ENCODE measurements at regions not wholly inside any gene's neighbourhood (a gene's known extent, or its start where the extent isn't known, plus 50 kb on each side); places are given as distances from the start of the nearest gene placed in this dataset.

DNA sequence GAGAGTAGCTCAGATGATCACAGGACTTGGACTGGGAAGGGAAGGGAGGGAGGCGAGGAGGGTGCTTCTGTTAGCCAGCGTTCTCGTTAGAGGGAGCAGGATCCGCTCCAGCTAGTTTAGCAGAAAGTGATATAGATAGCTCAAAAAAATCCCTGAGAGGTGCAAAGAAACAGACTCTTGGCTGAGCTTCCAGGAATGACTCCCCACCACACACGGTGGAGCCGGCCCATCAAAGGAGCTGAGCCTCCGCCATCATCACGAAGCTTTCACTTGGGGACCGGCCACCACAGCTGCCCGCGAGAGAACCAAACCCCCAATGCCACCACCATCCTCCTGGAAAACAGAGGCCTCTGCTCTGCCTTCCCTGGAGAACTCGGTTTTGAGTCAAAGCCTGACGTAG, 124.6 kb upstream of the BCL2L14 start:
- CTCF ChIA-PET = no interaction called here
- no peak for TF ChIP-seq CTCF (IDR thresholded peaks at IDR 0.05; ENCODE audit: low read depth, low read length)
- no peak overlapping the region for H3K4me3 ChIP-seq (ENCODE audit: low read depth, low read length)
- no peak overlapping the region for H3K27ac ChIP-seq (ENCODE audit: low read depth, low read length)
- DNase-seq (ENCODE audit: low read depth, low spot score) = no peak
- H3K27me3 ChIP-seq (ENCODE audit: control insufficient read depth, insufficient read depth, low read length) = peaks cover 30% of the 10 kb centered on the region
- POLR2A ChIA-PET = no interaction called here
- H3K9me3 ChIP-seq (ENCODE audit: control insufficient read depth, insufficient read depth, low read length) = no peaks in the 10 kb centered on the region; the same call in 1 of the 2 replicates

- CTCF ChIA-PET = no interaction called here
- POLR2A ChIA-PET = no interaction called here
- Histone ChIP-seq H3K4me3 (ENCODE audit: low read depth, low read length) (no peak overlapping the region), H3K9me3 (ENCODE audit: control insufficient read depth, insufficient read depth, low read length) (no peaks in the 10 kb centered on the region; the same call in 1 of the 2 replicates), H3K27me3 (ENCODE audit: control insufficient read depth, insufficient read depth, low read length) (peaks cover 30% of the 10 kb centered on the region), H3K27ac (ENCODE audit: low read depth, low read length) (no peak overlapping the region)
- no peak for TF ChIP-seq CTCF (IDR thresholded peaks at IDR 0.05; ENCODE audit: low read depth, low read length)
- DNase-seq (ENCODE audit: low read depth, low spot score) = no peak
Measured at GRCh38 chr12:11947213-11947612, 123.5 kb upstream of the BCL2L14 start.

DNA sequence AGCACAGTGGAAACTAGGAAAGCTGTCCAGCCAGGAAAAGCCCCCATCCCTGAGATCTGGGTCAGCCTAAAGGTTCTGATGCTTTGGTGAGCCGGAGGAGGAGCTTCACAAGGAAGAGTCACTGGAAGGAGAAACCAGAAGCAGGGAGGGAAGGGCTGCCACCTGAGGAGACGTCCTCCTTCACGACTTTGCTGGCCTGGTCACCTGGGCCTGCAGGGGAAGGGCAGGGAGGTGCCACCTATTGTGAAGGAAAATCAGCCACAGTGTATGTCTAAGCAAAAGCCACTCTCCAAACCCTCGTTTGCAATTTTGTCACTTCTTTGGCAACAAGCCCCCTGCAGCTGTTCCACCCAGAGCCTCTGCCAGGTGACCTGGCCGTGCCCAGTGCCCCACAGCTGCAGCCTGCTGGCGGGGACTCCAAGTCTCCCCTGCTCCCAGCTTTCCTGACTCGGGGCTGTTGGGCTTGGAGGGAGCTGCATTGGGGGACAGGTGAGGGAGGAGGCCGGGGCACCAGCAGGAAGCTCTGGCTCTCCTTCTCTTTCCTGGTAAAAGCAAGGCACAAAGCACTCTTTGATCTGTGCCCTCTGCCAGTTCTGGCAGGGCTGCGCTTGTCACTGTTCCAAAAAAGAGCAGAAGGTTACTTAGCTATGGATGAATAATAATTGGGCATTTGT, 120.9 kb upstream of the BCL2L14 start:
- peaks cover 32% of the 10 kb centered on the region for H3K27me3 ChIP-seq (ENCODE audit: control insufficient read depth, insufficient read depth, low read length)
- ChIA-PET POLR2A (no interaction called here), CTCF (no interaction called here)

DNA sequence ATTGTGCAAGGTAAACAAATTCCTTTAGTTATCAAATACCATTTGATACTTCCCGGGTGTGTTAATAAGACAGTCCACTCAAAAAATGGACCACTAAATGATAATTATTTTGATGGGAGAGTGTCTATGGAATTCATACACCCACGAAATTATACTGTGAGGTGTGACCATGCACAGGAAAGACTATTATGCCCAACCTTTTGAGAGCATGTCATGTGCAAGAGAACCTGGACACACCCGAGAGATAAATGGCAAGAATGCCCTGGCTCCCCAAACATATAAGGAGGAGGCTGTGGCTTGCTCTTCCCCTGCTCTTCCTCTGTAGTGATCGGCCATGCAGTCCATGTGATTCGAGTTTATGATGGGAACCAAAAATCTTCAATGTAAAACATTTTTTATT, 119.5 kb upstream of the BCL2L14 start:
- H3K27me3 ChIP-seq (ENCODE audit: control insufficient read depth, insufficient read depth, low read length) = peaks cover 26% of the 10 kb centered on the region
- CTCF ChIA-PET = no interaction called here
- H3K27ac ChIP-seq (ENCODE audit: low read depth, low read length) = no peak overlapping the region
- no peak overlapping the region for H3K4me3 ChIP-seq (ENCODE audit: low read depth, low read length)
- DNase-seq (ENCODE audit: low read depth, low spot score) = no peak
- POLR2A ChIA-PET = no interaction called here
- TF ChIP-seq CTCF (IDR thresholded peaks at IDR 0.05; ENCODE audit: low read depth, low read length) = no peak
- H3K9me3 ChIP-seq (ENCODE audit: control insufficient read depth, insufficient read depth, low read length) = no peaks in the 10 kb centered on the region; the same call in 1 of the 2 replicates

More for the DNA sequence above, 120.9 kb upstream of the BCL2L14 start:
- Histone ChIP-seq H3K27ac (ENCODE audit: low read depth, low read length) (no peak overlapping the region), H3K9me3 (ENCODE audit: control insufficient read depth, insufficient read depth, low read length) (no peaks in the 10 kb centered on the region; the same call in 1 of the 2 replicates), H3K4me3 (ENCODE audit: low read depth, low read length) (no peak overlapping the region)
- DNase-seq (ENCODE audit: low read depth, low spot score) = no peak
- no peak for TF ChIP-seq CTCF (IDR thresholded peaks at IDR 0.05; ENCODE audit: low read depth, low read length)

DNA sequence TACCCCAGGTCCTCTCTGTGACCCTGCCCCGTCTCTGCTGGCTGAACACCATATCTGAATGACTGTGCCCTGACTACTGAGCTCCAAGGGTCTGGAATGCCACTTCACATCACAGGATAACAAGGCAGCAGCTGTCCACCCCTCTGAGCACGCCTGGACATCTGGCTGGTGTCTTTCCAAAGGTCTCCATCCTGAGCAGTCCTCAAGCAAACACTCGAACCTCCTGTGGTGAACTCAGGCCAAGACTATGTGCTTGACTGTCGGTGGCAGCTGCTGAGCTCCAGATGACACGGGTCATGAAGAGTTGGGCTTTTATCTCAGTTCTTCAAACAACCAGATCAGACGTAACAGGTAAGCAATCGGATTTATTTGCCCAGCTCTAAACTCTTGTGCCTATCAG, 117.2 kb upstream of the BCL2L14 start:
- H3K9me3 ChIP-seq (ENCODE audit: control insufficient read depth, insufficient read depth, low read length) = no peaks in the 10 kb centered on the region; the same call in 1 of the 2 replicates
- CTCF ChIA-PET = no interaction called here
- DNase-seq (ENCODE audit: low read depth, low spot score) = no peak

More for the DNA sequence above, 117.2 kb upstream of the BCL2L14 start:
- Histone ChIP-seq H3K4me3 (ENCODE audit: low read depth, low read length) (no peak overlapping the region), H3K27ac (ENCODE audit: low read depth, low read length) (no peak overlapping the region), H3K27me3 (ENCODE audit: control insufficient read depth, insufficient read depth, low read length) (peaks cover 17% of the 10 kb centered on the region)
- POLR2A ChIA-PET = no interaction called here
- TF ChIP-seq CTCF (IDR thresholded peaks at IDR 0.05; ENCODE audit: low read depth, low read length) = no peak
